CD4-positive, alpha-beta T cell (primary cell): ENCODE measurements at regions not wholly inside any gene's neighbourhood (a gene's known extent, or its start where the extent isn't known, plus 50 kb on each side); places are given as distances from the start of the nearest gene placed in this dataset.

Experiments used
- ATAC-seq: fragments of 200-7000 bp; cut with Tn5 transposase; one replicate; pipeline ENCODE4 v1.10.0; 2022; ENCODE audit warnings: mild to moderate bottlenecking; ENCODE audit not compliant: poor library complexity
- CTCF ChIA-PET: fragments of 350-600 bp; sonication (Branson Sonifier 250); formaldehyde crosslinking; loops from one replicate; lab custom pipeline; 2021; ENCODE audit warnings: antibody characterized with exemption, inconsistent platforms; lab: Charles Lee
- POLR2A ChIA-PET: fragments of 350-600 bp; sonication (Branson Sonifier 250); formaldehyde crosslinking; loops from one replicate; lab custom pipeline; 2021; ENCODE audit warnings: antibody characterized with exemption, inconsistent platforms; lab: Charles Lee
- DNase-seq, 14 experiments: peaks; one replicate each; pipeline ENCODE4 v3.0.0-alpha.2; 2013 to 2020; ENCODE audit warnings: mixed read lengths in 2 of 14
- H3K27ac ChIP-seq, 2 donors: one replicate each; pipeline versions ENCODE4 v1.5.1 to v1.7.0; 2013; ENCODE audit warnings: low read length in 2 of 2, low read depth in 1 of 2, mild to moderate bottlenecking in 1 of 2
- H3K27me3 ChIP-seq, 2 experiments: 1 replicate in 1 of 2; 2 replicates in 1 of 2; pipeline versions ENCODE4 v1.6.1 to v1.7.0; 2013; ENCODE audit warnings: low read length in 2 of 2, control low read depth in 1 of 2, mild to moderate bottlenecking in 1 of 2, moderate library complexity in 1 of 2; ENCODE audit not compliant: insufficient read depth in 2 of 2, control insufficient read depth in 1 of 2
- H3K36me3 ChIP-seq: one replicate; pipeline ENCODE4 v1.6.1; 2013; ENCODE audit warnings: low read length, control low read depth; ENCODE audit not compliant: insufficient read depth
- H3K4me1 ChIP-seq: one replicate; pipeline ENCODE4 v1.6.1; 2013; ENCODE audit warnings: low read length, control low read depth; ENCODE audit not compliant: insufficient read depth
- H3K4me3 ChIP-seq: one replicate; pipeline ENCODE4 v1.5.1; 2013; ENCODE audit warnings: mild to moderate bottlenecking, low read length, moderate library complexity
- H3K9me3 ChIP-seq, 2 experiments: 1 replicate in 1 of 2; 2 replicates in 1 of 2; pipeline versions ENCODE4 v1.6.1 to v1.7.0; 2013; ENCODE audit warnings: low read length in 2 of 2, mild to moderate bottlenecking in 2 of 2, control low read depth in 1 of 2, moderate library complexity in 1 of 2; ENCODE audit not compliant: control insufficient read depth in 1 of 2, insufficient read depth in 1 of 2
- H3K27ac Mint-ChIP-seq: one replicate; pipeline ENCODE4 v1.8.0; 2020; ENCODE audit warnings: mixed read lengths
- H3K27me3 Mint-ChIP-seq: one replicate; pipeline ENCODE4 v1.8.0; 2021; ENCODE audit warnings: mixed read lengths
- H3K36me3 Mint-ChIP-seq: one replicate; pipeline ENCODE4 v1.8.0; 2021; ENCODE audit warnings: low read depth, mixed read lengths
- H3K4me1 Mint-ChIP-seq: one replicate; pipeline ENCODE4 v1.8.0; 2021; ENCODE audit warnings: low read depth, mixed read lengths
- H3K4me3 Mint-ChIP-seq: one replicate; pipeline ENCODE4 v1.8.0; 2020; ENCODE audit warnings: mild to moderate bottlenecking, mixed read lengths
- H3K9me3 Mint-ChIP-seq: one replicate; pipeline ENCODE4 v1.8.0; 2020; ENCODE audit warnings: mixed read lengths
- intact Hi-C, 2 experiments: fragments of 100-400 bp; cut with DNase I in 1 of 2; cut with micrococcal nuclease in 1 of 2; formaldehyde crosslinking; loops; one replicate each; pipeline versions ENCODE4 v1.15.1 to v1.9.0; 2023 to 2025; cut with DNase I, micrococcal nuclease
- TF ChIP-seq, protein P1 (sequence below): fragments of 200-600 bp; IDR thresholded peaks from one replicate; pipeline ENCODE4 v1.8.0; 2022; ENCODE audit warnings: antibody characterized with exemption, mild to moderate bottlenecking

DNA sequence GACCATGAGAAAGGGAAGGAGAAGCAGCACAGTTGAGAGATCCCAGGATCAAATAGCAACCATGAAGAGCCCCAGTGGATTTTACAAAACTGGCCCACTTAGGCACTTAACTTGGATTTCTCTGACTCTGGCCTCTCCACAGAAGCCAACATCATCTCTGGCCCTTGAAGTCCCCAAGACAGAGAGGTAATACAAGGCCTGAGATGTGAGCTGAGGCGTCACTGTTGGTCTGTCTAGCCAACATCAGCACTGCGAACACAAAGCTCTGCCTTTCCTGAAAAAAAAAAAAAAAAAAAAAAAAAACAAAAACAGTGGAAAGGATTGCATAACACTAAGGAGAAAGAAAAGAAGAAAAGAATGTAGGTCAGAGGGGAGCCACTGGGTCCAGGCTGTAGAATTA is 378.3 kb downstream of the BRINP1 start:
- Histone ChIP-seq H3K4me1 (no peaks in the 10 kb centered on the region), H3K4me3 (no peak overlapping the region), H3K36me3 (no peaks in the 10 kb centered on the region), H3K27ac (no peak overlapping the region), H3K27me3 (no peaks in the 10 kb centered on the region), H3K9me3 (no peaks in the 10 kb centered on the region)
- TF ChIP-seq, protein P1, sequence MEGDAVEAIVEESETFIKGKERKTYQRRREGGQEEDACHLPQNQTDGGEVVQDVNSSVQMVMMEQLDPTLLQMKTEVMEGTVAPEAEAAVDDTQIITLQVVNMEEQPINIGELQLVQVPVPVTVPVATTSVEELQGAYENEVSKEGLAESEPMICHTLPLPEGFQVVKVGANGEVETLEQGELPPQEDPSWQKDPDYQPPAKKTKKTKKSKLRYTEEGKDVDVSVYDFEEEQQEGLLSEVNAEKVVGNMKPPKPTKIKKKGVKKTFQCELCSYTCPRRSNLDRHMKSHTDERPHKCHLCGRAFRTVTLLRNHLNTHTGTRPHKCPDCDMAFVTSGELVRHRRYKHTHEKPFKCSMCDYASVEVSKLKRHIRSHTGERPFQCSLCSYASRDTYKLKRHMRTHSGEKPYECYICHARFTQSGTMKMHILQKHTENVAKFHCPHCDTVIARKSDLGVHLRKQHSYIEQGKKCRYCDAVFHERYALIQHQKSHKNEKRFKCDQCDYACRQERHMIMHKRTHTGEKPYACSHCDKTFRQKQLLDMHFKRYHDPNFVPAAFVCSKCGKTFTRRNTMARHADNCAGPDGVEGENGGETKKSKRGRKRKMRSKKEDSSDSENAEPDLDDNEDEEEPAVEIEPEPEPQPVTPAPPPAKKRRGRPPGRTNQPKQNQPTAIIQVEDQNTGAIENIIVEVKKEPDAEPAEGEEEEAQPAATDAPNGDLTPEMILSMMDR, result no peak
- intact Hi-C loops, result no loop called here
- DNase-seq (no peak), ATAC-seq (no peak)
- CTCF ChIA-PET, result no interaction called here
- Mint-ChIP-seq H3K27ac (no peak overlapping the region), H3K4me3 (no peak overlapping the region), H3K4me1 (no peaks in the 10 kb centered on the region), H3K27me3 (no peaks in the 10 kb centered on the region), H3K9me3 (no peaks in the 10 kb centered on the region), H3K36me3 (no peaks in the 10 kb centered on the region)
- POLR2A ChIA-PET, result no interaction called here

DNA sequence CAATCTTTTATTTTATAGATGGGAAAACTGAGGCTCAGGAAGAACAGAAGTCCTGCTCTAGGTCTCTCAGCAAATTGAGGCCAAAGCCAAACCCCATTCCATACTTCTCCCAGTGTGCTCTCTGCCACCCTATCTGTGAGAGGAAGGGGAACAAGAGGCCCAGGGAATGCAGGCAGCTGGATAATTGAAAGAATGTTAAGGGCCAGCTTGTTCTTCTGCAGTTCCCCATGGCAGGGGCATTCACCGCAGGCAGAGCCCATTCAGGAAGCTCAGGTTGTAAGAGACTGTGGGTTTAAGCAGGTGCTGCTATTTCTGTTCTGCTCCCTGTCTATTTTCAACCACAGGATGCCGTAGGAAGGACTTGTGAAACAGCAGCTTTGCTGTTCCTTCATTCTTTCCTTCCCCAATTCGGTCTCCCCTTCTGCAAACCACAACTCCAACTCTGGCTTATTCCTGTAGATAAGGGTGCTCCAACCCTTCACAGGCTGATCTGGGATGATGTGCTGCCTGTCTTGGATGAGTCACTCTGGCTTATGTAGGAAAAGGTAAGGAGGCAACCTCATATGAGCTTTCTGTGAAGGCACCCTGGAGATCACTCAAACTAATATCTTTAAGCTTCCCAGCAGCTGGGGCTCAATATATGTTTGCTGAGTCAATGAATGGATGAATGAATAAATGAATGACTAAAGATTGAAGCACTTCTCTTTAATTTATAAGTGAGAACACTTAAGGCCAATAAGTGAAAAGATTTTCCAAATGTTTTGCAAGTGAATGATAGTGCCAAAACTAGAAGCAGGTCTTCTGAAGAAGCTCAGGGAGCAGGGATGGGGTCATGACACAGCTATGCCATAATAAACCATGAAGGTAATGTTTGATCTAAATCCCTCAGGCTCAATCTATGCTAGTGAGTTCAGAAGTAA is 377.6 kb downstream of the BRINP1 start:
- no peaks in the 10 kb centered on the region for H3K4me1 Mint-ChIP-seq
- Histone ChIP-seq H3K27me3 (no peaks in the 10 kb centered on the region), H3K36me3 (no peaks in the 10 kb centered on the region), H3K4me3 (no peak overlapping the region), H3K27ac (no peak overlapping the region), H3K4me1 (no peaks in the 10 kb centered on the region), H3K9me3 (no peaks in the 10 kb centered on the region)
- H3K9me3 Mint-ChIP-seq, result no peaks in the 10 kb centered on the region
- intact Hi-C loops, result no loop called here
- DNase-seq (no peak), ATAC-seq (no peak)
- TF ChIP-seq, protein P1, result no peak
- no peaks in the 10 kb centered on the region for H3K36me3 Mint-ChIP-seq
- ChIA-PET CTCF (no interaction called here), POLR2A (no interaction called here)
- no peak overlapping the region for H3K4me3 Mint-ChIP-seq
- H3K27ac Mint-ChIP-seq, result no peak overlapping the region
- H3K27me3 Mint-ChIP-seq, result no peaks in the 10 kb centered on the region

DNA sequence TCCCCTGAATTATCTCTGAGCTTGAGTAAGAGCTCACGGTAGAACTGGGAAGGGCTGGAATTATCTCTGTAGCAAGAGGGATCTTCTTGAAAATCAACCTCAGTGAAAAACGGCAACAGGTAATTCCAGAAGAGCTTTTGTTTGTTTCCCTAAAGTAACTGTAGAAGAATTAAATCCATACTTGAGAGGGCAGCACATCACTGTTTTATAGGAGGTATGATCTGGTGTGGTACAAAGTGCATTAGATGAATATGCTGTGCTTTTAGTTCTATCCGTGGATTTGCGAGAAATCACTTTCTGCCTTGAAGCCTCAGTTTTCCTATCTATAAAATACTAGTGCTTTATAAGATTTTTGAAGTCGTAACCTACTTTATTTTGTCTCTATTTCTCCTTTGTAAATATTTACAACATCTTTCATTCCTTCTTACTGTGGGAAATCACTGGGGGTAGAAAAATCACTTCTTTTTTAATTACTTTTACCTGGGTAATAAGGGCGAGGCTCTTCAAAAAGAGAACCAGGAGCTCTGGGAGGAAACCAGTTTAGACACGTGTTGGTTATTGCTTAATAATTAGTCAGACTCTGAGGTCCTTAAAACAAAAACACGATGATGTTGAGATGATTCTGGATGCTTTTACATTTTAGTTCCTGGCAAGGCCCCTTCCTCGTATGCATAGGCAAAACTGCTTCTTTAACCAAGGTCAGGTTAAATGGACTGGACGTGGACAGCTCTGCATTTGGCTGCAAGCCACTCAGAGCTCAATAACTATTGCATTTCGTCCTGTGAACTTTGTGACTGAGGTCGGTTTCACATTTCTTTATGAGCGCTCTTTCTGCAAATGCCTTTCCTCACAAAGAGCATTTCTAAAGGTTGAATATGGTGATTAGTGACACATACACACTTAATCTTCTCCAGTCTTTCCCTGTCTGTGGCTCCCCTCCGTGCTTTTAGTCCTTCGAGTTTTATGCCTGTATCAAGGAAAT is 376.1 kb downstream of the BRINP1 start:
- Histone ChIP-seq H3K36me3 (no peaks in the 10 kb centered on the region), H3K4me3 (no peak overlapping the region), H3K9me3 (no peaks in the 10 kb centered on the region), H3K27me3 (no peaks in the 10 kb centered on the region), H3K4me1 (no peaks in the 10 kb centered on the region), H3K27ac (no peak overlapping the region)
- H3K9me3 Mint-ChIP-seq, result no peaks in the 10 kb centered on the region
- no peaks in the 10 kb centered on the region for H3K36me3 Mint-ChIP-seq
- ATAC-seq, result no peak
- H3K4me3 Mint-ChIP-seq, result no peak overlapping the region
- H3K27ac Mint-ChIP-seq, result no peak overlapping the region
- POLR2A ChIA-PET, result no interaction called here
- H3K27me3 Mint-ChIP-seq, result peaks cover 4% of the 10 kb centered on the region
- CTCF ChIA-PET, result no interaction called here
- TF ChIP-seq, protein P1, result no peak
- DNase-seq, result no peak
- no peaks in the 10 kb centered on the region for H3K4me1 Mint-ChIP-seq
- intact Hi-C loops, result no loop called here
